ENCODE measurements at regions not wholly inside any gene's neighbourhood (a gene's known extent, or its start where the extent isn't known, plus 50 kb on each side); places are given as distances from the start of the nearest gene placed in this dataset.

DNA sequence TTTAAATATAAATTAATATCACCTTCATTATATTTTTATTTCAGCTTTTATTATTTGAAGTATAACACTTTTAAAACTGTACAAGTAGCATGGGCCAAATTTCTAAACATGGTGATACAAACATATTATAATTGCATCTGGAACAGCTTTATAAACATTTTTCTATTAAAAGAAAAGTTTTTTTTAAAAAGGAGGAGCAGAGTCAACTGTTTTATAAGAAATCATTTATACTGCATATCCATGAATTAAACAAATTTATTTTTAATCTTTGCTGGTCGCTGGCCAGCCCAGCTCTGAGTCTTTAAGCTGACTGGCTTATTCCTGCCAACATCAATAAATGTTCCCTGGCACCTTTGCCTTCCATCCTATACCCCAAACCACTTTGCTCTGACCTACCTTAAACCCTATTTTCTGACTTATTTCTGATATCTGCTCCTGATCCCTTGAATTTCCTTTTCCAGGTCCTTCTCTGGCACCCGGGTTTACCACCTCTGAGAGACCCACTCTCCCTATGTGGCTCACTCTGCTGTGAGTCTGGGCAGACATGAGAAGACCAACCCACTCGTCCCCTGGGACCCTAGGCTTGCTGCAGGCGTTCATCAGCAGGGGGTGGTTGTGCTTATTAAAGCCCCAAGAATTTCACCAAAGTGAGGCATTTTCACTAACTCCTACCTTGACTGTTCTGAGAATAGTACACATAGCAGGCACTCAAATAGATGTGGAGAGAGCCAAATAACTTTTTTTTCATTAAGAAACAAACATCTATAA lies 220.3 kb downstream of the KLF12 start:
- intact Hi-C loops (cut with DNase I) = no loop called here
- DNase-seq (ENCODE audit: low spot score) = no peak

DNA sequence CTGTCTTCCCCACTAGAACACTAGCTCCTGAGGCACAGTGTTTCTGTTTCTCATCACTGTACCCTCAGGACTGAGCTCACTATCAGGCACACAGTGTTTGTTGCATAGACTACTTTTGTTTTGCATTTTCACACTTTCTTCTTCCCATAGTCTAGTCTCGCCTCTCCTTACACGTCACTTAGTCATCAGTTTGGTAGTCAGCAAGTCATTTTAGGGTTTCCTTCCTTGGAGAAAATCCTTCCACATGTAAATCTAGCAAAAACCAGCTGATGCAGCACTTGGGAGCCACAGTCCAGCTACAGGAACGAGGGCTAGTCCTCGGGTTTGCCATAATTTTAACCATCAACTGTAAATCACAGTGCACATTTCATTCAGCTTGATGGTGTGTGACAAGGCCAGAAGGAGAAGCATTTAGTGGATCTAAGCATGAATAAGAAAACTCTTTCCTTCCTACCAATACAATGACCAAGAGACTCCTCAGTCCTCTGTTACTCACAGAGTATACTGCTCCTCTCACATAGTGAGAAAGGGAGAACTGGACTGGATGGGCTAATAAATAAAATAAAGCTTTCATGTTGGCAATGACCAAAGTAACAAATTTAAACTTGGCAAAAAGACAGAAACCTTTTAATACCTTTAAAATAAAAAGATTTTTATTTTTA lies 221.0 kb downstream of the KLF12 start:
- intact Hi-C loops (cut with DNase I) = no loop called here
- no peak for DNase-seq (ENCODE audit: low spot score)

DNA sequence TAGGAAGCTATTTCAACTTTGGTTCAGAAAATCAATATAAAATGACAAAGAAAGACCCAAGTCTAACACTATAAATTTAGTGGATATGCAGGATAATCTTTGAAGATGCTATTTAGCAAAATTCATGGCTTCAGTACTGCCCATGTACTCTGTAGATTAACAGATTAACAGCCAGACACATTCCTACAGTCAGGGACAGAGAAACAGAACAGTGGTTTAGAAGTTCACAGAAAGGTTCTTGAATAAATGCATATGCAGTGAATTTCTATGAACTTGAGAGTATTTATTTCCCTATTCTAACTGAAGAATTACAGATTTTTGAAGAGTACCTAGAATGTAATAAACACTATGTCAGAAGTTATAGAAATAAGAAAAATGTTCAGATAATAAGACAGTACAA lies 222.8 kb downstream of the KLF12 start:
- intact Hi-C loops (cut with DNase I) = no loop called here
- no peak for DNase-seq (ENCODE audit: low spot score)

DNA sequence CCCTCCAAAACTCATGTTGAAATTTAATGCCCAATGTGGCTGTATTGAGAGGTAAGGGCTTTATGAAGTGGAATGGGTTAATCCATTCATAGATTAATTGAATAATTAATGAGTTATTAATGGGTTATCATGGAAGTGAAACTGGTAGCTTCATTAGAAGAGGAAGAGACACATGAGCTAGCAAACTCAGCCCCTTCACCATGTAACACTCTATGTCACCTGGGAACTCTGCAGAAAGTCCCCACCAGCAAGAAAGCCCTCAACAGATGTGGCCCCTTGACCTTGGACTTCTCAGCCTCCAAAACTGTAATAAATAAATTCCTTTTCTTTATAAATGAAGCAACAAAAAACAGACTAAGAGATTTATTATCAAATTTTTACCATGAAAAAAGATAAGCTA lies 223.5 kb downstream of the KLF12 start:
- intact Hi-C loops (cut with DNase I) = no loop called here

DNA sequence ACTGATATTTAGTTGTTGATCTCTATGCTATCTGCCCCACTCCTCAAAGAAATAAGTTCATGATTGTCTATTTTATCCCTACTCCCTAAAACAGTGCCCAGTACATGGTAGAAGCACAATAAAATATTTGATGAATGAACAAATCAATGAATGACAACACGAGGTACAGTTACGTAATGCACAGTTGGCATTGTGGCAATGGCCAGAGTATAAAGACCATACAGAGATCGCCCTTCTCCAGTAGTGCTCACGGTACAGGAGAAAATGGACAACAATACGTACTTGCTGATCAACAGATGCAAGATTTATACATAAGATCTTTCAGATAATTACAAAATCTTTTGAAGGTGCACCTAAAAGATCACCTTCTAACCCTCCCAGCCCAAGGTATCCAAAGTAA lies 225.4 kb downstream of the KLF12 start:
- no peak for DNase-seq (ENCODE audit: low spot score)
- intact Hi-C loops (cut with DNase I) = no loop called here

More for the DNA sequence above, 223.5 kb downstream of the KLF12 start:
- DNase-seq (ENCODE audit: low spot score) = no peak

DNA sequence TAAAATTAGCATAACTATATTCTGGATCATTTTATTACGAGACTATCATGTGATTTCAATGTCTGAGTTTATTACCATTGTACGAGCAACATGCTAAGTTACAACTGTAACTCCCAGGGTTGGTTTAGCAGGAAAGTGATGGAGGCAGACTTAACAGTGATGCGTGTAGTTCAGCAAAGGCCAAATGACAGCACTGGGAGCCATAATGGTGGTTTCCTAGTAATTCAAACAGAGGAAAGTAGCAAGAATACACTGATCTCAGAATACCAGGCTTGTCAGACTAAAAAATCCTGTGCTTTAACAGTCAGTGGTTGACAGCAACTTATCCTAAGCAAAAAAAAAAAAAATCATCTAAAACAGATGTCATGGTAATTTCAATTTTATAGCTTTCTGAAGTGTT lies 229.6 kb downstream of the KLF12 start:
- intact Hi-C loops (cut with DNase I) = no loop called here
- DNase-seq (ENCODE audit: low spot score) = no peak

DNA sequence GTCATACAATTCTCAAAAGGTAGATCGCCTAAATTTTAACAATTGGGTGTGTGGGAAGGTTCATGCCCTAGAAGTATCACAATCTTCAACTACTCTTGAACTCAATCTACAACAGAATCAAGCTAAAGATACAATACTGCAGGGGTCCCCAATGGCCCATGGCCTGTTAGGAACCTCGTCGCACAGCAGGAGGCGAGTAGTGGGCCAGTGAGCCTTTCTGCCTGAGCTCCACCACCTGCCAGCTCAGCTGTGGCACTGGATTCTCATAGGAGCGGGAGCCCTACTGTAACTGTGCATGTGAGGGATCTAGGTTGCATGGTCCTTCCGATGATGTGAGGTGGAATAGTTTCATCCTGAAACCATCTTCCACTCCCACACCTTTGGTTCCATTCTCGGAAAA lies 230.6 kb downstream of the KLF12 start:
- DNase-seq (ENCODE audit: low spot score) = no peak
- intact Hi-C loops (cut with DNase I) = no loop called here

DNA sequence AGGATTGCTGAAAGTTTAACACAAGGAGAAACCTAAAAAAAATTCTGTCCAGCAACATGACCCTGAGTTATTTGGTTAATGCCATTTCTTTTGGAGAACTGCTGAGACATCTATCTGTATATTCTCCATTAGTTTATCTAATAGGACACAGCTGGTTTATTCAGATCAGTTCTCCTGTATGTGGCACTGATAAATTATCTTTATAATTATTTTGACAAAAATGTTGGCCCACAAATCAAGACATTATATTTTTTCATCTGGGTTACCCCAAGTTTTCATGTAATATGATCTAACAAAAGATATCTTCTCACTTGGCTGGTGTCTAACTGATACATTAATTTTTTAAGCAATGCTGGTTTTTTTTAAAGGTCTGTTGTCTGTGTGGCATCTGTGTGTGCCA lies 231.4 kb downstream of the KLF12 start:
- intact Hi-C loops (cut with DNase I) = no loop called here
- DNase-seq (ENCODE audit: low spot score) = no peak

DNA sequence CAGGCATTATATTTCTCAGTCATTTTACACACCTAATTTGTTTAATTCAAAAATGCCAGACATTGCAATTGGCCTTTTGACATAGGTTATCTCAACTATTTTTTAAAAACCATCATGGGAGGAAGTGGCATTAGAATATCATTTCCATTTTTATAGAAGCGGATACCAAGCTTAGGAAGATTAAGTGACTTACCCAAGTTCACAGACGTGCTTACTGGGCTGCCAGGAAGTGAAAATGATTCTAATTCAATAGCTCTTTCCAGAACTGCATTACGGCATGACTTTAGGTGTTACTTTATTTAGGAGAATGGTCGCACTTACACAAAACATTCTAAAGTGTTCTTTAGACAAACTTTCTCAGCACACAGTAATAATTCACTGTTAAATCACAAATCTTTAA lies 231.9 kb downstream of the KLF12 start:
- no peak for DNase-seq (ENCODE audit: low spot score)
- intact Hi-C loops (cut with DNase I) = no loop called here

DNA sequence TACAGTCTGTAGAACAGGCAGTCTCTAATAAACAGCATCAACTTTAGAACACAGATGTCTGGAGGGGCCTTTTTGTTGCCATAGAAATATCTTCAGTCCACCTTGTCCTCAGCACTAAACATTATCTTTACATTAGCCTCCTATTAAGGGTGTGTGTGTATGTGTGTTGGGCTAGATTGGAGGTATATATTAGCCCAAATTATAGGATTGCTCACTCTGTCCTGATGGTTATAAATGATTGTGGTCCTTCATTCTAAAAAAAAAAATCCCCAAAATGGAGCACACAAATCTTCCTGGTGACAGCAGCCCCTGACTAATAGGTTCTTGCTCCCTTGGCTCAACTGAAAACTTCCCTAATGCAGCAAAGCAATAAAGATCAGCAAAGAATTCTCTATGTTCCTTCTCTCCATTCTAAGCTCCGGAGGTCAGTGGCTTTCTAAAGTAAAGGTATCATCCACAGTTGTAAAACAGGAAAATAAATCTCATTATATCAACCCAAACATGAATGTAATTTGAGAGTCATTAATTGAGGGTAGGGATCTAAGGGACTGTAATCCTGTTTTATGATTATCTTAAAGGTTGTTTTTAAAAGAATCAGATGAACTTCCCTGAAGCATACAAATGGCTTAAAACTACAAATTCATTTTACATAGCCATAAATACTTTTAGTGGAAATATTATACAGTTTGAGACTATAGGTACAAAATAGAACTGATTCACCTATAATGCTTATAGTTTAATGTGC lies 232.7 kb downstream of the KLF12 start:
- DNase-seq (ENCODE audit: low spot score) = no peak
- intact Hi-C loops (cut with DNase I) = no loop called here

DNA sequence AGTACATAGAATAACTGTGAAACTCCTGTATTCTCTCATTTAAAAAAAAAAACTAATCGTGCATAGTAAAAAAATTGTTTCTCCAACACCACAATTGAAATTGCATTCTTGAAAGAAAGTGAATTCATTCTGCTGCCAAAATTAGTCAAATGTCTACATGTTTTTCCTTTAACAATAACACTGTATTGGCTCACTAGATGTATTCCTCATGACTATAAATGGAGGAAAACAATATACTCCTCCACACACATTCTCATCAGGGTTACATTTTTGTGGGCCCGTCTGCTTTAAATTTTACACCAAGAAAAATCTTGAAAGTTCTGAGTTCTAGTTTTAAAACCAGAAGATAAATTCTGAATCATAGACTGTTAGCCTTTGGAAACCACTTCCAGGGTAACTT lies 233.6 kb downstream of the KLF12 start:
- DNase-seq (ENCODE audit: low spot score) = no peak
- intact Hi-C loops (cut with DNase I) = no loop called here

DNA sequence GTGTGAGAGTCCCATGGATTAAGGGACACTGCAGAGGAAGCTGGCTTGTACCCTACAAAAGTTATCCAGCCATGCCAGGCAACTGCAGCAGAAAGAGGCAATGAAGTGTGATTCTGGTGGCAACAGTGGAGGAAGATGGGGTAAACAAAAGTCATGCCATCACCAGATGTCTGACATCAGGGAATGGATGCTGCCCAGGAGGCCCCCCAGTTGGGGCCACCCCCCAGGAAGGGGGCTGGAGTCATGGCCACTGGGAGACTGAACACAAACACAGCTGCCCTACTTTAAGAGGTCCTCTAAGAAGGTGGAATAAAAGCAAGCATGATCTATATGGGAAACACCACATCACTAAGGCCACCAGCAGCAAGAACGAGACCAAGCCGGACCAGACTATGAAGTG lies 235.3 kb downstream of the KLF12 start:
- DNase-seq (ENCODE audit: low spot score) = no peak
- intact Hi-C loops (cut with DNase I) = no loop called here

DNA sequence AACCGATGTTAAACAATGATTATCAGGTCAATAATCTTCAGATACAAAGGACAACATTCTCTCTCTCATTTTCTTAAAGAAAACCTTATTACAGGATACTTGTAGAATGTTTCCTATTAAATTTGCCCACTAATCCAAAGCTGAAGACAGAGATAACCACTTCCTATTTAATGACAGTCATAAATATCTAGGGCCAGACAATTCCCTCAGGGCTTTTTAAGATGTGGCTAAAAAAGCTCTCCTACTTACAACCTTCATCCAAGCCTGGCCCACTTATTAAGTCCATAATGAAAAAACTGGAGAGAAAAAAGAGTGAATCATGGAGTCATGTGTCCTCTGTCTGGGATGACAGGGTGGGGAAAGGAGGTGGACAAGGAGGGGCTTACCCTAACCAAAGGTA lies 235.9 kb downstream of the KLF12 start:
- intact Hi-C loops (cut with DNase I) = no loop called here
- DNase-seq (ENCODE audit: low spot score) = no peak

DNA sequence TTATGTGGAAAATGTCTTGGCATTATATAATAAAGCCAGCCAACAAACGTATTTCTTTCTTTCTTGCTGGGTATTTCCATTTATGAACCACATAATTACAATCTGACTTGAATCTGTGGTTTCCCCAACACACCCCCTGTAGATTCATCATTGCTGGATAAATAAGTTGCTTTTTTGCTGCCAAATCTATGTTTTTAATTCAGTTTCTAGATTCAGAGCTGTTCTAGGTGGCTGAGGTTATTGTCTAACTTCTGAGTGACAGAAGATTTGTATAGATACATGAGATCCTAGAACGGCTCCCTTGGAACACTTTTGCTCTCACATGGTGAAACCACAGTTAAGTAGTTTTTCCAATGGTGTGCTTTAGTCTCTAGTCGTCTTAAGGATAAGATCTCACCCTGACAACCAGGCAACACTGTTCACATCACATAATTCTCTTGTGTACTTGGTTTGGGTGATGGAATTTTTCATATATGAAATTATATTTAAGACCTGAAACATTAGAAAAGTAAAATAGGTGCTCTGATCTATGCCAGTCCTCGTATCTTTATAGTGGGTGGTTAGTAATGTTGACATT lies 239.1 kb downstream of the KLF12 start:
- intact Hi-C loops (cut with DNase I) = no loop called here
- DNase-seq (ENCODE audit: low spot score) = no peak

DNA sequence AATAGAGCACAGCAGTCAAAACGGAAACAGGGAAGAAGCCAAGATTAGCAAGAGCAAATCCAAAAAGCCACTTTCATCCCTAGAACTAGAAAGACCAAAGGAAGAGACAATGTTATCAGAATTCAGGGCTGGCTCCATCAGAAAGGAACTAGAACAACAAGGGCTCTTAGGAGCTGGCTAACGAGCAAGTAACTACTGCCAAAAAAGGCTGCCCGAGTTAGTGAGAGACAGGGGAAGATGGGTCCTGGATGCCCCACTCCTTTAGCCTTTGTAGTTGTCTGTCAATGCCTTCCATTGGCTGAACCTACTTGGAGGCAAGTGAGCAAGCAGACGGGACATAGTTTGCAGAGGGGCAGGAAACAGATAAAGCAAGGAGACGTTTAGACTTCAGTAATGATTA lies 240.4 kb downstream of the KLF12 start:
- no peak for DNase-seq (ENCODE audit: low spot score)
- intact Hi-C loops (cut with DNase I) = no loop called here

DNA sequence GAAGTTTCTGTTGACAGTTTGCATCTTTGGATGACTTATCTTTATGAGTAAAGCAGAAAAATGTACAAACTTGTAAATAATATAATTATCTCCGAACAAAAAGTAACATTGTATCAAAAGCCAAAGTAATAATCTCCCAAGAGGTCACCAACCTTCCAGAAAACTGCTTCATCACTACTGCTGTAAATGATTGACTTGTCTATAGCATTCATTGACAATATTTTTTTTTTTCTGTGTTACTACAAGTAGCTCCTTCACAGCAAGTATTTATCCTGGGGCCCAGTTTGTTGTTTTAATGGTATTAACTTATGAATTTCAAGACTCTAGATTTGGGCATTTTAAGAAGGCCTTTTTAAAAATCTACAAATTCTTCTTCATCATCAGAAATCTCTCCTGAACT lies 242.4 kb downstream of the KLF12 start:
- intact Hi-C loops (cut with DNase I) = no loop called here
- no peak for DNase-seq (ENCODE audit: low spot score)

DNA sequence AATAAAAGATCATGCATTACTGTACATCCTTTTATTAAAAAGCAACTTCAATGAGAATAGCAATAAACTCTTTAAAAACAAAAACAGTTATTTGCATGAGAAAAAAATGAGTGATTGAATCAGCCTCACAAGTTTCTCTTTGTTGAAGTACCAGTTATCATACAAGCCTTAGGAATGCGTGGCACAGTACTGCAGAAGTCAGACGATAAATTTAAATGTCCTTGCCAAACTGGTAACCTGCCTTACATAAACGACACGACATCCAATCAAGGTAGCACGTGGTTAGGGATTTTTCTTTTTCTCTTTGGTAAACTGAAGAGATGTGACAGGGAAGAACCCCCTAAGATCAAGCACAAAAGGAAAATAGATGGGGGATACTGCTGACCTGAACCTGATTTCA lies 251.0 kb downstream of the KLF12 start:
- intact Hi-C loops (cut with DNase I) = no loop called here
- no peak for DNase-seq (ENCODE audit: low spot score)

DNA sequence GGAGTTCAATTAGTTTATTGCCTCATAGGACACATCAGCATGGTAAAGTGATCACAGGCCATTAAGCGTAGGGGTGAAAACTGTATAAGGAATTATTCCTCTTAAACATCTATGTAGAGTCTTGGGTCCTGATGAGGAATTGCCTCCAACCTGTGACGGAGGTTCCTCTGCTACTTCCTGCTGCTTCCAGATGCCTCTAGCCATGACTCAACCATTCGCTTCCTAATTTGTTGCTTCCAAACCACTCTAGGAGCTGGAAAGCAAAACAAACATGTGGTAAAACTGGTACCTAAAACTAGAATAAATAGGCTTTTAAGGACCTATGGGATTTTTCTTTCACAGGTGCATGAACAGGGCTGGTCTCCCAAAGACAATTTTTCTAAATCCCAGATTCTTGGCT lies 253.8 kb downstream of the KLF12 start:
- intact Hi-C loops (cut with DNase I) = no loop called here
- no peak for DNase-seq (ENCODE audit: low spot score)

DNA sequence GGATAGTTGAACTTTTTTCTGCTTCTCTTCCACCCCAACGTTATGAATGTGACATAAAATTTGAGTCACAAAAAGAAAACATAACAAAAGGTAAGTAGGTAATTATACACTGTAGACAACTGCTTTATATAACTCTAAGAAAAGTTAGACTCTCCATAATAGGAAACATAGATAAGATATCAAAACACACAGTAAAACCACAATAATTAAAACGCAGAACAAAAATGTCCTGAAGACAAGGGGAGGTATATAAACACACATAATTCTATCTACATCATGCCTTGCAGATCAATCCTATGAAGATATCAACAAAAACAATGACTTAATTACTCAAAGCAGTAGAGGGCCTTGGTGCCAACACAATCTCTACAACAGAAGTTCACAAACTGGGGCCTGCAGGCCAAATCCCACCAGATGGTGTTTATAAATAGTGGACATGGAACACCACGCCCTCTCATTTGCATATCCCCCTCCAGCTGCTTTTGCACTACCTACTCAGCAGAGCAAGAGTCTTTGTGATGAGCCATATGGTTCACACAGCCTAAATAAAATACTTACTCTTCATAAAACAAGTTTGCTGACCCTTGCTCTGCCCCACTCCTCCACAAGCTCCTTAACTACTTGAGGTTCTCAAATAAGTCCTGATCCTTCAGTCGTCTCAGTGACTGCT lies 254.7 kb downstream of the KLF12 start:
- intact Hi-C loops (cut with DNase I) = no loop called here
- DNase-seq (ENCODE audit: low spot score) = no peak

DNA sequence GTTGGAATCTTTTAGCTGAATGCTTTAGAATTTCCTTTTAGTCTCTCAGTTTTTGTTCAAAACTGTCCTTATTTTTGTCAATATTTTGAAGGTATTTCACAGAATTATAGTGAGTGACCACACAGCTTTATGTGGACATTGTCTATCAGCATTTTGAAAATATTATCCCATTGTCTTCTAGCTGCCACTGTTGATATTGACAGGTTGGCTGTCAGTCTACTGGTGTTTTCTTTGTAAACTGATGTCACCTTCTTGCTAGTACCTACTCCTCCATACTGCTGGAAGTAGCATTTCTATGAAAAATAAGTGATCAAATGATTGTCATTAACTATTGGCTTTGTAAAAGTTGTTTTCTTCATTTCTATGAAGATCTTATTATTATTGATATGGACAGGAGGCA lies 256.8 kb downstream of the KLF12 start:
- intact Hi-C loops (cut with DNase I) = no loop called here
- DNase-seq (ENCODE audit: low spot score) = no peak

All from posterior vena cava (tissue), 2 donors.